B cell (primary cell): ENCODE measurements at regions not wholly inside any gene's neighbourhood (a gene's known extent, or its start where the extent isn't known, plus 50 kb on each side); places are given as distances from the start of the nearest gene placed in this dataset.
"Not testable (repeated sequence)": the region's sequence is repeated elsewhere in the genome, so short reads cannot be mapped to it uniquely, and the experiment has no call there.

ENCODE experiments used
- ATAC-seq: fragments of 200-7000 bp; cut with Tn5 transposase; one replicate; pipeline ENCODE4 v1.10.0; 2021; ENCODE audit warnings: low read depth, mild to moderate bottlenecking, moderate number of reproducible peaks, moderate library complexity
- CTCF ChIA-PET: fragments of 350-600 bp; sonication (Branson Sonifier 250); formaldehyde crosslinking; loops from one replicate; lab custom pipeline; 2021; ENCODE audit warnings: antibody characterized with exemption, inconsistent platforms; lab: Charles Lee
- POLR2A ChIA-PET: fragments of 350-600 bp; sonication (Branson Sonifier 250); formaldehyde crosslinking; loops from one replicate; lab custom pipeline; 2021; ENCODE audit warnings: antibody characterized with exemption; lab: Charles Lee
- DNase-seq: peaks from one replicate; pipeline ENCODE4 v3.0.0; 2013
- H2AFZ ChIP-seq: 2 replicates; pipeline ENCODE4 v1.6.1; 2012; ENCODE audit warnings: mild to moderate bottlenecking, low read depth, low read length; ENCODE audit not compliant: insufficient read depth, poor library complexity, severe bottlenecking
- H3K27ac ChIP-seq, 2 donors: 1 replicate in 1 of 2; 2 replicates in 1 of 2; pipeline ENCODE4 v1.5.1; 2012 to 2013; ENCODE audit warnings: low read length in 2 of 2, mild to moderate bottlenecking in 2 of 2, moderate library complexity in 1 of 2
- H3K27me3 ChIP-seq, 4 experiments: fragments of 200-600 bp in 1 of 4; sonication (generic) in 1 of 4; replicated peaks in 1 of 4; 1 replicate in 2 of 4; 2 replicates in 2 of 4; pipeline versions ENCODE4 v1.6.1 to v1.7.0; 2013 to 2016; ENCODE audit warnings: low read length in 3 of 4, mild to moderate bottlenecking in 2 of 4, mixed read lengths in 1 of 4, moderate library complexity in 1 of 4; ENCODE audit not compliant: insufficient read depth in 4 of 4, control insufficient read depth in 3 of 4; ENCODE audit errors: control extremely low read depth in 1 of 4
- H3K36me3 ChIP-seq, 2 experiments: replicated peaks in 1 of 2; 1 replicate in 1 of 2; 2 replicates in 1 of 2; pipeline versions ENCODE4 v1.6.1 to v1.7.1; 2013; ENCODE audit warnings: low read length in 1 of 2; ENCODE audit not compliant: insufficient read depth in 2 of 2, control insufficient read depth in 1 of 2; ENCODE audit errors: control extremely low read depth in 1 of 2, extremely low read depth in 1 of 2
- H3K4me1 ChIP-seq, 2 donors: fragments of 200-600 bp in 1 of 2; sonication (generic) in 1 of 2; 1 replicate in 1 of 2; 2 replicates in 1 of 2; pipeline versions ENCODE4 v1.5.1 to v1.6.1; 2013 to 2017; ENCODE audit warnings: low read length in 2 of 2; ENCODE audit not compliant: control insufficient read depth in 2 of 2, insufficient read depth in 2 of 2
- H3K4me2 ChIP-seq: replicated peaks from 2 replicates; pipeline ENCODE3; 2012; ENCODE audit warnings: mild to moderate bottlenecking, low read depth, low read length; ENCODE audit not compliant: poor library complexity, severe bottlenecking
- H3K4me3 ChIP-seq, 5 experiments: fragments of 200-600 bp in 1 of 5; sonication (generic) in 1 of 5; 1 replicate in 3 of 5; 2 replicates in 2 of 5; pipeline versions ENCODE4 v1.5.1 to v1.7.0; 2011 to 2016; ENCODE audit warnings: low read length in 4 of 5, mild to moderate bottlenecking in 4 of 5, low read depth in 2 of 5, control low read depth in 1 of 5, moderate library complexity in 1 of 5; ENCODE audit not compliant: insufficient read depth in 1 of 5; ENCODE audit errors: control extremely low read depth in 1 of 5, extremely low read depth in 1 of 5
- H3K79me2 ChIP-seq: fragments of 200-600 bp; sonication (generic); one replicate; pipeline ENCODE4 v1.6.0; 2016; ENCODE audit warnings: low read length; ENCODE audit not compliant: control insufficient read depth, insufficient read depth
- H3K9ac ChIP-seq: fragments of 200-600 bp; sonication (generic); 2 replicates; pipeline ENCODE4 v1.6.1; 2017; ENCODE audit warnings: mild to moderate bottlenecking, low read length, moderate library complexity
- H3K9me3 ChIP-seq, 3 donors: one replicate each; pipeline versions ENCODE4 v1.6.1 to v1.7.1; 2013; ENCODE audit warnings: low read length in 2 of 3; ENCODE audit not compliant: control insufficient read depth in 2 of 3, insufficient read depth in 1 of 3; ENCODE audit errors: control extremely low read depth in 1 of 3
- H4K20me1 ChIP-seq: 2 replicates; pipeline ENCODE4 v1.6.0; 2012; ENCODE audit warnings: mild to moderate bottlenecking, low read length; ENCODE audit not compliant: insufficient read depth, control insufficient read depth, poor library complexity, severe bottlenecking
- H3K27ac Mint-ChIP-seq: one replicate; pipeline ENCODE4 v1.8.0; 2021; ENCODE audit warnings: mixed read lengths
- H3K27me3 Mint-ChIP-seq: one replicate; pipeline ENCODE4 v1.8.0; 2021; ENCODE audit warnings: mixed read lengths
- H3K4me1 Mint-ChIP-seq: one replicate; pipeline ENCODE4 v1.8.0; 2021; ENCODE audit warnings: mixed read lengths
- H3K4me3 Mint-ChIP-seq: one replicate; pipeline ENCODE4 v1.8.0; 2021; ENCODE audit warnings: mixed read lengths
- H3K9me3 Mint-ChIP-seq: one replicate; pipeline ENCODE4 v1.8.0; 2022; ENCODE audit warnings: mixed read lengths; ENCODE audit not compliant: insufficient read depth
- CTCF ChIP-seq: fragments of 200-600 bp; IDR thresholded peaks from one replicate; pipeline ENCODE4 v1.8.0; 2022; ENCODE audit warnings: antibody characterized with exemption, mild to moderate bottlenecking
- EZH2 ChIP-seq: IDR thresholded peaks from 2 replicates; pipeline ENCODE4 v1.6.1; 2012; ENCODE audit warnings: borderline replicate concordance, low read depth, mild to moderate bottlenecking, moderate library complexity, low read length; ENCODE audit not compliant: insufficient read depth, poor library complexity, severe bottlenecking
- WGBS: methylation state at CpG from one replicate; pipeline ENCODE4 v1.1.5; 2013; ENCODE audit warnings: missing lambda C conversion rate; ENCODE audit not compliant: insufficient coverage; 5-methylcytosine and 5-hydroxymethylcytosine counted together
- intact Hi-C: fragments of 100-400 bp; cut with micrococcal nuclease; formaldehyde crosslinking; loops from one replicate; pipeline ENCODE4 v1.10.0; 2022

GRCh38 chr11:101241160-101241795 lies 111.7 kb upstream of the PGR start:
- intact Hi-C loops, result no loop called here
- ATAC-seq, result no peak
- CTCF ChIA-PET, result no interaction called here

DNA sequence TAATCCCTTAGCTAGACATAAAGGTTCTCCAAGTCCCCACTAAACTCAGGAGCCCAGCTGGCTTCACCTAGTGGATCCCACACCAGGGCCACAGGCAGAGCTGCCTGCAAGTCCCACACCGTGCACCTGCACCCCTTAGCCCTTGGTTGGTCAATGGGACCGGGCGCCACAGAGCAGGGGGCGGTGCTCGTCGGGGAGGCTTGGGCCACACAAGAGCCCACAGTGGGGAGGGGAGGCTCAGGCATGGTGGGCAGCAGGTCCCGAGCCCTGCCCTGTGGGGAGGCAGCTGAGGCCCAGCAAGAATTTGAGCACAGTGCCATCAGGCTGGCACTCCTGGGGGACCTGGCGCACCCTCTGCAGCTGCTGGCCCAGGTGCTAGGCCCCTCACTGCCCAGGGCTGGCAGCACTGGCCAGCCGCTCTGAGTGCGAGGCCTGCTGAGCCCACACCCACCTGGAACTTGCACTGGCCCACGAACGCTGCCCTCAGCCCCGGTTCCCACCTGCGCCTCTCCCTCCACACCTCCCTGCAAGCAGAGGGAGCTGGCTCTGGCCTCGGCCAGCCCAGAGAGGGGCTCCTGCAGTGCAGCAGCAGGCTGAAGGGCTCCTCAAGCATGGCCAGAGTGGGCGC lies 101.7 kb upstream of the PGR start:
- not testable (repeated sequence) for H3K4me2 ChIP-seq, H3K4me3 Mint-ChIP-seq

More at GRCh38 chr11:101241160-101241795, 111.7 kb upstream of the PGR start:
- H3K36me3 ChIP-seq, result no peaks in the 10 kb centered on the region
- H2AFZ ChIP-seq, result no peak overlapping the region
- H4K20me1 ChIP-seq, result no peaks in the 10 kb centered on the region
- no peaks in the 10 kb centered on the region for H3K9me3 Mint-ChIP-seq
- no peaks in the 10 kb centered on the region for H3K4me1 ChIP-seq
- H3K27ac Mint-ChIP-seq, result no peak overlapping the region
- no peak for DNase-seq
- no peak overlapping the region for H3K4me2 ChIP-seq
- no peaks in the 10 kb centered on the region for H3K27me3 Mint-ChIP-seq
- WGBS, result 89% methylated on average over 19 of the region's 19 CpGs
- no peaks in the 10 kb centered on the region for H3K27me3 ChIP-seq
- peaks cover 0 to 6% (median 0%) of the 10 kb centered on the region in 3 donors for H3K9me3 ChIP-seq
- no peak overlapping the region for H3K9ac ChIP-seq
- TF ChIP-seq CTCF (no peak), EZH2 (no peak)
- H3K4me1 Mint-ChIP-seq, result no peaks in the 10 kb centered on the region
- no peak overlapping the region for H3K4me3 Mint-ChIP-seq
- no peaks in the 10 kb centered on the region for H3K79me2 ChIP-seq
- no peak overlapping the region for H3K27ac ChIP-seq
- H3K4me3 ChIP-seq, result no peak overlapping the region
- POLR2A ChIA-PET, result no interaction called here

More for the DNA sequence above, 101.7 kb upstream of the PGR start:
- H3K9me3 Mint-ChIP-seq, CTCF ChIA-PET, ATAC-seq, H3K27me3 ChIP-seq, DNase-seq, H3K4me1 Mint-ChIP-seq, H3K27ac Mint-ChIP-seq, H3K4me1 ChIP-seq, H3K79me2 ChIP-seq, H3K27ac ChIP-seq, H3K36me3 ChIP-seq, POLR2A ChIA-PET, H3K9ac ChIP-seq, H2AFZ ChIP-seq, intact Hi-C loops, H3K4me3 ChIP-seq, H3K27me3 Mint-ChIP-seq, H4K20me1 ChIP-seq: not testable (repeated sequence)
- peaks cover 0 to 12% (median 0%) of the 10 kb centered on the region in 3 donors for H3K9me3 ChIP-seq
- WGBS, result 94% methylated on average over 12 of the region's 16 CpGs
